K562 (cell line): ENCODE measurements at regions not wholly inside any gene's neighbourhood (a gene's known extent, or its start where the extent isn't known, plus 50 kb on each side); places are given as distances from the start of the nearest gene placed in this dataset.
"Not testable (repeated sequence)": the region's sequence is repeated elsewhere in the genome, so short reads cannot be mapped to it uniquely, and the experiment has no call there.

Experiments used
- ATAC-seq: fragments of 200-7000 bp; cut with Tn5 transposase; 3 replicates; pipeline ENCODE4 v1.9.1; 2020; ENCODE audit warnings: moderate library complexity
- BruUV-seq: library from RNA; stranded (reverse); fragments of 400-500 nt; replicated peaks from 2 replicates; lab custom pipeline; 2021; lab: Mats Ljungman, UMichigan
- CTCF ChIA-PET: fragments of 300-600 bp; formaldehyde crosslinking; extraction: SDS; loops from one replicate; lab custom pipeline; 2021; ENCODE audit warnings: low intra/inter-chr PET ratio; lab: Yijun Ruan, JAX
- POLR2A ChIA-PET: fragments of 300-600, 350-650 bp; sonication (Branson Sonifier 250); formaldehyde crosslinking; extraction: SDS; loops from one replicate; lab custom pipeline; 2021; ENCODE audit warnings: antibody characterized with exemption, inconsistent platforms; lab: Yijun Ruan, JAX
- DNase-seq, 4 experiments: peaks; one replicate each; pipeline versions ENCODE4 v3.0.0 to v3.0.0-alpha.2; 2011 to 2018; ENCODE audit warnings: low spot score in 3 of 4, mixed read lengths in 3 of 4; ENCODE audit errors: extremely low read depth in 1 of 4
- FAIRE-seq: peaks from 2 replicates; lab custom pipeline; 2011; peaks lifted over from hg19 to GRCh38; lab: Jason Lieb, UNC
- H2AFZ ChIP-seq: 2 replicates; pipeline ENCODE4 v1.6.0; 2011; ENCODE audit warnings: low read depth, low read length, control low read depth, inconsistent platforms
- H3K27ac ChIP-seq: fragments of 200-600 bp; 3 replicates; pipeline ENCODE4 v1.8.0; 2011; ENCODE audit warnings: low read depth, mild to moderate bottlenecking, control low read depth, inconsistent platforms, low read length, moderate library complexity, mixed read lengths; ENCODE audit errors: extremely low read depth
- H3K27me3 ChIP-seq, 2 experiments: fragments of 300-600 bp in 1 of 2; 2 replicates in 1 of 2; 3 replicates in 1 of 2; pipeline versions ENCODE4 v1.6.0 to v1.8.0; 2011; ENCODE audit warnings: inconsistent platforms in 2 of 2, low read length in 2 of 2, mild to moderate bottlenecking in 1 of 2, mixed read lengths in 1 of 2, moderate library complexity in 1 of 2; ENCODE audit not compliant: control insufficient read depth in 2 of 2, insufficient read depth in 2 of 2
- H3K36me3 ChIP-seq: fragments of 300-600 bp; 3 replicates; pipeline ENCODE4 v1.8.0; 2011; ENCODE audit warnings: mild to moderate bottlenecking, low read length, inconsistent platforms; ENCODE audit not compliant: control insufficient read depth, insufficient read depth
- H3K4me1 ChIP-seq, 2 experiments: fragments of 200-600 bp in 1 of 2; replicated peaks in 1 of 2; 2 replicates in 1 of 2; 3 replicates in 1 of 2; pipeline versions ENCODE4 v1.5.1 to v1.8.0; 2011; ENCODE audit warnings: inconsistent platforms in 2 of 2, low read length in 2 of 2, mild to moderate bottlenecking in 1 of 2, mixed read lengths in 1 of 2, moderate library complexity in 1 of 2; ENCODE audit not compliant: control insufficient read depth in 2 of 2, insufficient read depth in 2 of 2
- H3K4me2 ChIP-seq: 2 replicates; pipeline ENCODE4 v1.6.1; 2011; ENCODE audit warnings: low read length, control low read depth, inconsistent platforms, mixed read lengths; ENCODE audit not compliant: insufficient read depth
- H3K4me3 ChIP-seq: fragments of 200-600 bp; sonication (generic), shearing (Covaris generic); 2 replicates; pipeline ENCODE4 v1.5.1; 2016; ENCODE audit warnings: control low read depth, inconsistent platforms
- H3K79me2 ChIP-seq: fragments of 200-600 bp; 3 replicates; pipeline ENCODE4 v1.8.0; 2011; ENCODE audit warnings: low read length, inconsistent platforms; ENCODE audit not compliant: control insufficient read depth, insufficient read depth
- H3K9ac ChIP-seq, 2 experiments: 2 replicates each; pipeline versions ENCODE4 v1.6.0 to v1.6.1; 2011; ENCODE audit warnings: low read depth in 2 of 2, low read length in 2 of 2, control low read depth in 1 of 2, inconsistent platforms in 1 of 2, mild to moderate bottlenecking in 1 of 2, mixed read lengths in 1 of 2; ENCODE audit not compliant: insufficient read depth in 1 of 2
- H3K9me1 ChIP-seq: one replicate; pipeline ENCODE4 v1.6.0; 2011; ENCODE audit warnings: inconsistent platforms, mild to moderate bottlenecking, low read length, moderate library complexity; ENCODE audit not compliant: control insufficient read depth, insufficient read depth
- H3K9me3 ChIP-seq: replicated peaks from 2 replicates; pipeline ENCODE4 v1.5.1; 2011; ENCODE audit warnings: low read depth, low read length, inconsistent platforms; ENCODE audit not compliant: control insufficient read depth, insufficient read depth
- H4K20me1 ChIP-seq: replicated peaks from 2 replicates; pipeline ENCODE4 v1.6.1; 2011; ENCODE audit warnings: low read length, inconsistent platforms, mixed read lengths; ENCODE audit not compliant: control insufficient read depth, insufficient read depth
- DLX4 ChIP-seq: fragments of 250-450 bp; sonication (Bioruptor Pico); IDR thresholded peaks from 2 replicates; pipeline ENCODE4 v1.6.1; 2021; ENCODE audit warnings: mild to moderate bottlenecking
- DNMT1 ChIP-seq: fragments of 450-650 bp; IDR thresholded peaks from 2 replicates; pipeline ENCODE4 v1.6.1; 2016; ENCODE audit warnings: antibody characterized with exemption, mild to moderate bottlenecking
- E2F6 ChIP-seq, 2 experiments: IDR thresholded peaks; 2 replicates each; pipeline ENCODE4 v1.6.1; 2011; ENCODE audit warnings: borderline replicate concordance in 1 of 2, control low read depth in 1 of 2, low read depth in 1 of 2, low read length in 1 of 2, mild to moderate bottlenecking in 1 of 2, mixed read lengths in 1 of 2, moderate library complexity in 1 of 2; ENCODE audit not compliant: insufficient read depth in 1 of 2, insufficient read length in 1 of 2, poor library complexity in 1 of 2, severe bottlenecking in 1 of 2; ENCODE audit errors: extremely low read depth in 1 of 2
- FOXA3 ChIP-seq, 2 experiments: fragments of 450-650 bp in 1 of 2; sonication (generic) in 1 of 2; formaldehyde crosslinking; IDR thresholded peaks in 1 of 2; conservative IDR thresholded peaks in 1 of 2; 2 replicates each; pipeline versions ENCODE4 v1.4.0 to v1.8.0; 2020 to 2022; ENCODE audit warnings: mild to moderate bottlenecking in 2 of 2, missing genetic modification reagents in 1 of 2
- GTF2E2 ChIP-seq: fragments of 200-800 bp; sonication (Bioruptor generic); IDR thresholded peaks from 2 replicates; pipeline ENCODE4 v1.6.1; 2016; ENCODE audit warnings: missing genetic modification characterization, missing compliant biosample characterization
- HDAC1 ChIP-seq, 2 experiments: fragments of 450-650 bp; IDR thresholded peaks; 2 replicates each; pipeline ENCODE4 v1.6.1; 2016 to 2017; ENCODE audit warnings: inconsistent platforms in 1 of 2, mild to moderate bottlenecking in 1 of 2, moderate library complexity in 1 of 2
- IRF2 ChIP-seq: sonication (generic); formaldehyde crosslinking; IDR thresholded peaks from 2 replicates; pipeline ENCODE4 v1.8.1; 2022; ENCODE audit warnings: mild to moderate bottlenecking, missing genetic modification reagents
- MXI1 ChIP-seq: IDR thresholded peaks from 2 replicates; pipeline ENCODE4 v1.6.1; 2011; ENCODE audit warnings: low read depth, mild to moderate bottlenecking, improper control_type of control experiment, low read length
- PML ChIP-seq: IDR thresholded peaks from 2 replicates; pipeline ENCODE4 v1.6.1; 2012; ENCODE audit warnings: low read length, inconsistent platforms
- POLR3A ChIP-seq: IDR thresholded peaks from 2 replicates; pipeline ENCODE4 v1.6.1; 2011; ENCODE audit warnings: borderline replicate concordance, mild to moderate bottlenecking, moderate library complexity; ENCODE audit not compliant: insufficient read length, insufficient read depth; ENCODE audit errors: extremely low read depth
- STAG1 ChIP-seq: sonication (generic); formaldehyde crosslinking; IDR thresholded peaks from 2 replicates; pipeline ENCODE4 v1.5.0; 2020; ENCODE audit warnings: missing genetic modification reagents, borderline replicate concordance
- ZNF134 ChIP-seq: fragments of 250-450 bp; sonication (Bioruptor Pico); conservative IDR thresholded peaks from 2 replicates; pipeline ENCODE4 v1.4.0; 2020
- ZNF24 ChIP-seq: fragments of 450-650 bp; IDR thresholded peaks from 2 replicates; pipeline ENCODE4 v1.6.1; 2016
- ZNF696 ChIP-seq: fragments of 250-450 bp; sonication (Bioruptor Pico); conservative IDR thresholded peaks from 2 replicates; pipeline ENCODE4 v1.4.0; 2020; ENCODE audit warnings: mild to moderate bottlenecking, moderate library complexity
- ZNF707 ChIP-seq: fragments of 250-450 bp; sonication (Bioruptor Pico); conservative IDR thresholded peaks from 2 replicates; pipeline ENCODE4 v1.8.0; 2022; ENCODE audit warnings: inconsistent platforms, mild to moderate bottlenecking, moderate library complexity
- WGBS: fragments of 100-300 bp; shearing (Covaris generic); methylation state at CpG from one replicate; pipeline ENCODE4 v1.1.6; 2016; ENCODE audit warnings: low coverage, mixed read lengths; ENCODE audit not compliant: insufficient coverage; ENCODE audit errors: missing lambda C conversion rate; 5-methylcytosine and 5-hydroxymethylcytosine counted together
- in situ Hi-C: fragments of 300-500 bp; cut with MboI; formaldehyde crosslinking; loops from 4 replicates; pipeline ENCODE4 v1.15.0; 2018; ENCODE audit warnings: inconsistent platforms, mixed read lengths
- intact Hi-C: fragments of 100-400 bp; cut with micrococcal nuclease; formaldehyde crosslinking; loops from 2 replicates; pipeline ENCODE4 v1.14.2; 2022

GRCh38 chr16:52301026-52301425, 245.9 kb downstream of the TOX3 start (continued):
- TF ChIP-seq DLX4, result no peak
- TF ChIP-seq ZNF696 (CRISPR knock-in tag), result no peak
- no peak for TF ChIP-seq ZNF134 (CRISPR knock-in tag)
- TF ChIP-seq DNMT1, result no peak

GRCh38 chr16:52298769-52299168, 248.2 kb downstream of the TOX3 start:
- intact Hi-C loops, result no loop called here
- Histone ChIP-seq H3K27me3 (no peaks in the 10 kb centered on the region), H3K27ac (no peak overlapping the region), H2AFZ (no peak overlapping the region), H3K79me2 (no peaks in the 10 kb centered on the region), H4K20me1 (no peaks in the 10 kb centered on the region), H3K9ac (no peak overlapping the region), H3K9me3 (no peaks in the 10 kb centered on the region), H3K9me1 (no peaks in the 10 kb centered on the region), H3K4me3 (no peak overlapping the region)
- in situ Hi-C loops, result no loop called here
- ATAC-seq (no peak), FAIRE-seq (no peak), DNase-seq (no peak)
- BruUV-seq, result no TSS peak
- POLR2A ChIA-PET, result no interaction called here
- no peak for TF ChIP-seq PML
- no peak for TF ChIP-seq MXI1
- no peak for TF ChIP-seq IRF2 (CRISPR knock-in tag)
- TF ChIP-seq ZNF707 (CRISPR knock-in tag), result no peak
- TF ChIP-seq FOXA3 (CRISPR knock-in tag; conservative IDR thresholded peaks at IDR 0.05 in 1 of 2, IDR thresholded peaks at IDR 0.05 in 1 of 2), result no peak
- TF ChIP-seq HDAC1 (IDR thresholded peaks at IDR 0.05), result no peak
- no peak for TF ChIP-seq STAG1
- TF ChIP-seq GTF2E2, result no peak
- no peak for TF ChIP-seq POLR3A
- no peak for TF ChIP-seq ZNF24
- no peak for TF ChIP-seq E2F6 (IDR thresholded peaks at IDR 0.05; ENCODE audit: borderline replicate concordance in 1 of 2, extremely low read depth in 1 of 2, insufficient read depth in 1 of 2, insufficient read length in 1 of 2, low read depth in 1 of 2, low read length in 1 of 2, poor library complexity in 1 of 2, severe bottlenecking in 1 of 2)
- TF ChIP-seq, all 486 proteins: peak for 0
- no peaks in the 10 kb centered on the region for H3K4me1 ChIP-seq
- no peak overlapping the region for H3K4me2 ChIP-seq
- H3K36me3 ChIP-seq, result no peaks in the 10 kb centered on the region
- CTCF ChIA-PET, result no interaction called here

- WGBS, result 0% methylated on average over 4 of the region's 4 CpGs
- CTCF ChIA-PET, H3K9me1 ChIP-seq, in situ Hi-C loops, H3K9ac ChIP-seq, H3K27ac ChIP-seq, H3K4me2 ChIP-seq, H3K79me2 ChIP-seq, H3K4me1 ChIP-seq, POLR2A ChIA-PET, H3K4me3 ChIP-seq, intact Hi-C loops, BruUV-seq, H3K27me3 ChIP-seq, H2AFZ ChIP-seq, H3K36me3 ChIP-seq, ATAC-seq, FAIRE-seq, H3K9me3 ChIP-seq, DNase-seq, H4K20me1 ChIP-seq: not testable (repeated sequence)
Observed at GRCh38 chr16:52296706-52297315, 250.1 kb downstream of the TOX3 start.
